BE2C (cell line): ENCODE measurements at regions not wholly inside any gene's neighbourhood (a gene's known extent, or its start where the extent isn't known, plus 50 kb on each side); places are given as distances from the start of the nearest gene placed in this dataset.

Experiments used
- DNase-seq: peaks from one replicate; pipeline ENCODE4 v3.0.0-alpha.2; 2020
- H3K27me3 ChIP-seq: fragments of 250-450 bp; sonication (Bioruptor Pico); 2 replicates; pipeline ENCODE4 v1.5.1; 2020; ENCODE audit warnings: mild to moderate bottlenecking
- H3K36me3 ChIP-seq: fragments of 250-450 bp; sonication (Bioruptor Pico); 2 replicates; pipeline ENCODE4 v1.5.1; 2020; ENCODE audit warnings: mild to moderate bottlenecking
- H3K4me1 ChIP-seq: fragments of 250-450 bp; sonication (Bioruptor Pico); 2 replicates; pipeline ENCODE4 v1.5.1; 2020
- H3K4me3 ChIP-seq: 2 replicates; pipeline ENCODE4 v1.5.1; 2011; ENCODE audit warnings: low read depth, low read length
- H3K9me3 ChIP-seq: fragments of 250-450 bp; sonication (Bioruptor Pico); 2 replicates; pipeline ENCODE4 v1.5.1; 2020
- CTCF ChIP-seq: IDR thresholded peaks from 2 replicates; pipeline ENCODE4 v1.5.1; 2012; ENCODE audit warnings: mild to moderate bottlenecking, low read depth, low read length

GRCh38 chr18:2302012-2302411 lies 269.3 kb downstream of the METTL4 start:
- Histone ChIP-seq H3K4me1 (no peaks in the 10 kb centered on the region), H3K27me3 (no peaks in the 10 kb centered on the region), H3K9me3 (no peaks in the 10 kb centered on the region), H3K4me3 (no peak overlapping the region), H3K36me3 (no peaks in the 10 kb centered on the region)
- no peak for TF ChIP-seq CTCF
- DNase-seq: no peak

GRCh38 chr18:2302628-2303516 lies 268.4 kb downstream of the METTL4 start:
- no peaks in the 10 kb centered on the region for H3K27me3 ChIP-seq
- H3K4me3 ChIP-seq: no peak overlapping the region
- TF ChIP-seq CTCF: no peak
- no peaks in the 10 kb centered on the region for H3K36me3 ChIP-seq
- no peaks in the 10 kb centered on the region for H3K9me3 ChIP-seq
- DNase-seq: no peak
- no peaks in the 10 kb centered on the region for H3K4me1 ChIP-seq

GRCh38 chr18:2303517-2304238 lies 267.6 kb downstream of the METTL4 start:
- Histone ChIP-seq H3K36me3 (no peaks in the 10 kb centered on the region), H3K27me3 (no peaks in the 10 kb centered on the region), H3K4me1 (no peaks in the 10 kb centered on the region), H3K9me3 (no peaks in the 10 kb centered on the region), H3K4me3 (no peak overlapping the region)
- no peak for TF ChIP-seq CTCF
- DNase-seq: no peak

GRCh38 chr18:2304378-2305175 lies 266.7 kb downstream of the METTL4 start:
- no peaks in the 10 kb centered on the region for H3K36me3 ChIP-seq
- H3K4me1 ChIP-seq: no peaks in the 10 kb centered on the region
- no peaks in the 10 kb centered on the region for H3K9me3 ChIP-seq
- no peak overlapping the region for H3K4me3 ChIP-seq
- no peak for DNase-seq
- no peaks in the 10 kb centered on the region for H3K27me3 ChIP-seq
- TF ChIP-seq CTCF: no peak

- Histone ChIP-seq H3K4me3 (no peak overlapping the region), H3K27me3 (no peaks in the 10 kb centered on the region), H3K9me3 (no peaks in the 10 kb centered on the region), H3K4me1 (no peaks in the 10 kb centered on the region), H3K36me3 (no peaks in the 10 kb centered on the region)
- no peak for TF ChIP-seq CTCF
- no peak for DNase-seq
Measured at GRCh38 chr18:2306606-2307005, 264.7 kb downstream of the METTL4 start.
